Stimulated activated CD4-positive, alpha-beta T cell treated with anti-CD3 and anti-CD28 coated beads, Interleukin-1b, Interleukin-23, amount 100 ng/mL, for 4 hours (primary cell): ENCODE measurements at regions not wholly inside any gene's neighbourhood (a gene's known extent, or its start where the extent isn't known, plus 50 kb on each side); places are given as distances from the start of the nearest gene placed in this dataset.

Experiments used
- DNase-seq, 2 donors: peaks; one replicate each; pipeline ENCODE4 v3.0.0-alpha.2; 2020; ENCODE audit warnings: low read depth in 2 of 2

DNA sequence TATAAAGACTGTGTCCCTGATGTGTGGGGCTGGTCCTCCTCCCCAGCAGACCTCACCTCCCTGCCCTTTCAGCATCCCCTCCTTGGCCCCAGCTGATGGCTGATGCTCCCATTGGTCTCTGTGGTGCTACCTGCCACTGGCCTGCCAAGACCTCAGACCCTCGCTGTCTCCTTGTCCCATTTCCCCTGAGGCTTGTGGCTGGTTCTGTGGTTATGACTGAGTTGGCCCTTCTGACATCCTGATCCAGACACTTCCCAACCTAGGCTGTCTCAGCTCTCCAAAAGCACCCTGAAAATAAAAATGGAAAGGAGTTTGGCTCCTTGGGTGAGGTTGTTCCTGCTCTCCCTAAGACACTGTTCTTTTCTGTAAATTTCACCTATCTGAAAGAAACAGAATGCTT is 214.2 kb downstream of the RPS24 start:
- no peak for DNase-seq

DNA sequence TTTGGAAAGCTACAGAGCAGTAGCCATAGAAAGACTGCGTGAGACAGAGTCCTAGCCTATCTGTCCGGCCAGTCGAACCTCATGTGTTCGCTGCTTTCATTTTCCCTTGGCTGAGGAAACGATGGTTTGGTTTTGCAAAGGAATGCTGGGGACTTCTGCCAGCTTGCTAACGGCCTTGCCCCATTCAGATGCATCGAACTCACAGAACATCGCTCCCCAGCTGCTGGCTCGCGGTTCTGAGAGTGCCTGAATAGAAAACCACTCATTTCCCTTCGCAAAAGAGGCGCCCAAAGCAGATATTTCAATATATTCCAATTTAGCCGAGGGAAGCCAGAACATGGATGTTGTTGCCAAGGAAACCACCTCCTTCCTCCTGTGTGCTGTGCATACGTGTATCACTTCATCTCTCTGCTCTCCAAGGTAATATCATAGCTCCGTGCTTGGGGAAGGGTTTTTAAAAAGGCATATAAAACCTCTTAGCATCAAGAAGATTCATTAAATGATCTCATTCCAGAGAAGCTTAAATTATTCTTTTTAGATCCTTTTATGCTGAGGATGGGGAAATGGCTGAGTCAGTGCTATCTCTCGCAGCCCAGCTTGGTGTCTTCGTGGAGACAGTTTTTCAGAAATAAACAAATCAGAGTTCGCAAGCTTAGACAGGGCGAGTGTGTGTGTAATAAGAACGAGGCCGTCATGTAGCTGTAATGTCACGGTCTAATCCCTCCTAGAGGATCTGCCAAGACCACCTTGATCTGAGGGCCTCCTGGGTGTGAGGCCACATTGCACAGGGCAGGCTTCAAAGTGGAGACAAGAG is 215.2 kb downstream of the RPS24 start:
- no peak for DNase-seq

- no peak for DNase-seq
Measured at GRCh38 chr10:78249690-78250089, 216.0 kb downstream of the RPS24 start.

GRCh38 chr10:78250313-78251015 is 216.8 kb downstream of the RPS24 start:
- no peak for DNase-seq

- no peak for DNase-seq
Measured at GRCh38 chr10:78251016-78251385, 217.3 kb downstream of the RPS24 start.

DNA sequence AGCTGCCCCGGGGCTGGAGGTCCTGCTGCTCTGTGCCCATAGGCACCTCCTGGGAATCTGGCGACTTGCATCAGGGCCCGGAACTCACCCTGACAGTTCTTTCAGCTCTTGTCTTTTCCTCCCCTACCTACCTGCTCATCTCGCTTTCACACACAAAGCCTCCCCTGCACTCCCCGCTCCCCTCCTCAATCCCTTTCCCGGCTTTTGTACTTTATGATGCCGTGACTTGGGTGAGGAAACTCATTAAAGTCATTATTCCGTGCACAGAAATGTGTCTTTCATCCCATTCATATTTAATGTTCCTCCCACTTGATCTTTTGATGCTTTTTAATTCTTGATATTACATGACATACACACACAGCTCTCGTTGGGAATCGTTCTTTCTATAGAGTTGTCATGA is 218.6 kb downstream of the RPS24 start:
- DNase-seq = no peak

- DNase-seq = no peak
Measured at GRCh38 chr10:78253063-78253853, 219.6 kb downstream of the RPS24 start.

- no peak for DNase-seq
Measured at GRCh38 chr10:78254013-78254412, 220.3 kb downstream of the RPS24 start.

DNA sequence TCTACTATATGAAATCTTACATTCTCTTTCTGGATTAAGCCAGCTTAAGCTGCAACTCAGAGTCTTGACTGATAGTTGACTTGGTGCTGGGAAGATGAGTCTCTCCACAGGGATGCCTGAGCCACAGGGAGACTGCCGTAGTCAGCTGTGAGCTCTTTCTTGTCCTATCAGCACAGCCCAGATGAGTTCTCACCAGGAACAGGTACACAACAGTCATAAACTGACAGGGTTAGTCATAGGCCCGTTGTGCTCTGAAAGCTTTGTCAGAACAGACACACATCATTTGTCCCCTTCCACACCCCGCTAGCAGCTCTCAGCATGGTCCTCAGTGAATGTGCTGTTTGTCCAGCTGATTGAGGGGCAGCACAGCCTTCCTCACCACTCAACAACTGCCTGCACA is 221.6 kb downstream of the RPS24 start:
- DNase-seq = no peak

- no peak for DNase-seq
Measured at GRCh38 chr10:78255796-78256638, 222.4 kb downstream of the RPS24 start.

- no peak for DNase-seq
Measured at GRCh38 chr10:78258323-78259030, 224.8 kb downstream of the RPS24 start.

- no peak for DNase-seq
Measured at GRCh38 chr10:78259391-78259790, 225.7 kb downstream of the RPS24 start.

DNA sequence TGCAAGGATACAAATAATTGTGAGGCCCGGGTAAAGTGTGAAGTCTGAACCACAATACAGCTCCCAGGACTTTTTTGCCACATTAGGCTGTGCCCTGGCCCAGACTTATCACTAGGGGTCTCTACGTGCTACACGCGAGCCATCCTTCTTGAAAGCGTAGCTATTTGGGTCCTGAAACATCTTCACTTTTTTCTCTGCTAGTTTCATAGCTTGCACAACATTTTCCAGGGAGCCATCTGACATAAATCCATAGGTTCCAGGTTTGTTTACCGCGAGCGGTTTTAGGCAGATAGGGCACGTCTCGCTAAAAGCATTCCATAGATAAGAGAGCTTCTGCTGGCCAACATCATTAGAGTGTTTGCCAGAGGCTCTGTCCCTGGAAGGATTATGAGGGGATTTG is 226.5 kb downstream of the RPS24 start:
- no peak for DNase-seq

DNA sequence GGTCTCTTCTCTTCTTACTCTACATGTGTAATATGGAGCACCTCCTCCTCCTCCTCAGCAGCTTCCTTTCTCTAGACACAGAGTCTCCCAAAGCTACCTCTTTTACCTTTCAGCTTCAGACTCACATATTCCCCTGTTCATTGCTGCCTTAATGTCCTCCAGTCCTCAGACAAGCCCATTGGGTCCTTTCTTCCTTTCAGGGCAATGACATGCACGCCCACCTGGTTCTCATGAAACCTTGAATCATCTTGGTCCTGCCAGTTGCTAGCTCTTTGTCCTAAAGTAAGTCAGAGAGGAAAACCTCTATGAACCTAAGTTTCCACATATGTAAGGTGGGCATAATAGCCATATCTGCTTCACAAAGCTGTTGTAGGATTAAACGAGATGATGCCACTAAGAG is 227.0 kb downstream of the RPS24 start:
- DNase-seq = no peak

- no peak for DNase-seq
Measured at GRCh38 chr10:78261291-78261690, 227.6 kb downstream of the RPS24 start.

DNA sequence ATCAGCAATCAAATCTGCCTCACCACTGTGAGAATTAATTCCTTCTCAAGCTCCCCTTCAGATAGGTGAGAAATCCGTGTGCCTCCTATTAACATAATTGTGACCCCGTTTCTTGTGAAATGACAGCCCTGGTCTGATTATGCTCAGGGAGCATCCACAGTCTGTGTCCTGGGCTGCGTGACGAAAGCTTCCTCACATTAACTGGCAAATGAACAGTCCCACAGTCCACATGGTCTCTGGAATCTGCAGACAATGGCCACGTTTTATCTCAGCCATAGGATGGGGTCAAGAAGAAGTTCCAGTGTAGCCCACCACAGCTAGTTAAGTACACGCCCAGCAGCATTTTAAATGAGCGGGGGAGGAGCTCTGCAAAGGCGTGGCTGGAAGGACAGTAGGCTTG is 229.2 kb downstream of the RPS24 start:
- DNase-seq = no peak

- DNase-seq = no peak
Measured at GRCh38 chr10:78263521-78263988, 229.9 kb downstream of the RPS24 start.

DNA sequence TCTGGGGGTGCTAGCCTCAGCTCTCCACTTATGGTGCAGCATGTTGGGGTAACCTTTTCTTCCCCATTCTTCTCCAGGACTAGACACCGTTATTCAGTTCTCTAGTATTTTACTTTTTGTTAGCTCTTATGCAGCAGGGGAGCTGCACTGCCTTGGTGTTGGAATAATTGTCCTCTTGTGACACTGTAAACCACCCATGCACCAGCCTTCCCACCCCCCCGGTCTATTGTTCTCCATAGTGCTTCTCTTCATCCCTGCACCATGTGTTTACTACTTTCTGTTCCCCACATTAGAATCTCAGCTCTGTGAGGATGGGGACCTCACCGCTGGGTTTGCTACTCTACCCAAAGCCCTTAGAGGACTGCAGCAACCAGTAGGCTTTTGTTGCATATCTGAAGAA is 230.7 kb downstream of the RPS24 start:
- no peak for DNase-seq

DNA sequence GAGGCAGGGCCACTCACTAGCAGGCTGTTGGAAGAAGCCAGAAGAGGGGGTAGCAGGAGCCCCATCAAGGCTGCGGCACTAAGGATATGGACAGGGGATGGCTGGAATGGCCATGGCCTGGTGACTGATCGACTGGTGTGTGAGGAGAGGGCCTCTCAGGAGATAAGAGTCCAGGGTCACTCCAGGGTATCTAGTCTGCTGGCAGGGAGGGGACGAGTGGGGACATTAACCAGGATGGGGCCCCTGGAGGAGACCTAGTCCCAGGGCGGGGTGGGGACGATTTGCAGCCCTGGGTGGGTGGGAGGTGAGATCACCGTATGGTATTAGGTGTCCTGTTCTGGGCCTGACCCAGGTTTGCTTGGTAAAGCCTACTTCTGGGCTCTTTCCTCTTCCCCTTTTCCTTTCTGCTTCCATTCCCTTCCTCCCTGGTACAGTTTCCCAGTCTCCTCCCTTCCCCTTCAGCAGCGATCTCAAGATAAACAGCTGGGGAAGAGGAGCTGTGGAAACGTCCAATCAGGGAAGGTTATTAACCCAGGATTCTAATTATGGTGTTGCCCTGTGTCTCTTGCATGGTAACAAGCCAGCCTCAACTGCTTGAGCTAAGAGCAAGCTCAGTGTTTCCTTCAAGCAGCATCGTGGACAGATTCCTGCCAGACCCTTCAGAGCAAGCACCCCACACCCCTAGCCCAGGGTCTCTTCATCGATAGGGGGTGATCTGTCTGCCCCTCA is 233.2 kb downstream of the RPS24 start:
- no peak for DNase-seq

DNA sequence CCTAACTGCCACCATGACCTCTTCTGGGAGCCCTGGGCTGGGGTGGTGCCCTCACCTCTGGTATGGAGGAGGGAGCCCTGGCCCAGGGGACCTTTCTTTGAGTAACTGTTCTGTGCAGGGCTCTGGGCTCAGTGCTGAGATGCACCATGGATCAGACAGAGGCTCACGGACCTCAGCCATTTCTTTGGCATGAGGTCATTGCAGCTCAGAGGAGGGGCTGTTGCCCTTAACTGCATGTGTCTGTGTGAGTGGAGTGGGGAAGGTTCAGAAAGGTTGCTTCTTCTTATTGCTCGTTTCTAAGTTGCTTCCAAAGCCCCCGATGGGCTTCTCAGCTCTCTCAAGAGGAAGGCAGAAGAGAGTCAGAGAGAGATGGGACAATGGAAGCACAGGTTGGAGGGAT is 233.9 kb downstream of the RPS24 start:
- DNase-seq = no peak
